ENCODE measurements at regions not wholly inside any gene's neighbourhood (a gene's known extent, or its start where the extent isn't known, plus 50 kb on each side); places are given as distances from the start of the nearest gene placed in this dataset.

GRCh38 chr10:4483811-4484210 lies 342.2 kb upstream of the AKR1E2 start:
- TF ChIP-seq CTCF (IDR thresholded peaks at IDR 0.05; ENCODE audit: low read depth, low read length, missing input control) = no peak
- no peak for TF ChIP-seq ATF3 (IDR thresholded peaks at IDR 0.05)
- no peak for TF ChIP-seq NR2F2 (IDR thresholded peaks at IDR 0.05)
- TF ChIP-seq RAD21 (IDR thresholded peaks at IDR 0.05) = no peak
- no peak for TF ChIP-seq GABPA (IDR thresholded peaks at IDR 0.05 in 1 of 2, conservative IDR thresholded peaks at IDR 0.05 in 1 of 2)
- TF ChIP-seq EGR1 (IDR thresholded peaks at IDR 0.05; ENCODE audit: low read depth in 2 of 2) = no peak
- TF ChIP-seq JUND (IDR thresholded peaks at IDR 0.05) = no peak
- no peak for TF ChIP-seq REST (IDR thresholded peaks at IDR 0.05)

Data from liver (tissue), 3 donors.